ENCODE measurements at regions not wholly inside any gene's neighbourhood (a gene's known extent, or its start where the extent isn't known, plus 50 kb on each side); places are given as distances from the start of the nearest gene placed in this dataset.

DNA sequence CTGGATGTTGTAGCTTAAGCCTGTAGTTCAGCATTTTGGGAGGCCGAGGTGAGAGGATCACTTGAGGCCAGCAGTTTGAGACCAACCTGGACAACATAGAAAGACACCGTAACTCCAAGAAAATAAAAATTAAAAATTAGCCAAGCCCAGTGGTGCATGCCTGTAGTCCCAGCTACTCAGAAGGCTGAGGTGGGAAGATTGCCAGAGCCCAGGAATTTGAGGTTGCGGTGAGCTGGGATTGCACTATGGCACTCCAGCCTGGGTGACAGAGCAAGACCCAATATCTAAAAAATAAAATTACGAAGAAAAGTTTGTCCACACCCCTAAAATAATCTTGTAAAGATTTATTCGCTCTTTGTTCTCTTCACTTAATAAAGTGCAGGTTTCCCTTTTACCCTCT is 951.0 kb downstream of the TYW1 start:
- TF ChIP-seq CTCF (IDR thresholded peaks at IDR 0.05; ENCODE audit: insufficient read depth, low read depth, low read length): no peak
- TF ChIP-seq EZH2 (IDR thresholded peaks at IDR 0.05; ENCODE audit: insufficient read depth, low read length): no peak

Measured in astrocyte (in vitro differentiated cells and primary cell).